Thyroid gland (tissue), 4 donors: ENCODE measurements at regions not wholly inside any gene's neighbourhood (a gene's known extent, or its start where the extent isn't known, plus 50 kb on each side); places are given as distances from the start of the nearest gene placed in this dataset.

Source experiments
- CTCF ChIP-seq, 6 experiments: fragments of 200-600 bp in 3 of 6; fragments of 450-650 bp in 3 of 6; sonication (generic) in 3 of 6; IDR thresholded peaks; one replicate each; pipeline ENCODE4 v1.5.1; 2016 to 2019; ENCODE audit warnings: antibody characterized with exemption in 6 of 6, mild to moderate bottlenecking in 2 of 6, inconsistent platforms in 1 of 6, moderate library complexity in 1 of 6
- POLR2A ChIP-seq, 2 donors: fragments of 450-650 bp; IDR thresholded peaks; one replicate each; pipeline ENCODE4 v1.6.1; 2017; ENCODE audit warnings: antibody characterized with exemption in 2 of 2, mild to moderate bottlenecking in 2 of 2, moderate library complexity in 1 of 2

GRCh38 chr21:38147391-38147790, 109.4 kb upstream of the KCNJ15 start:
- TF ChIP-seq CTCF (IDR thresholded peaks at IDR 0.05): no peak
- no peak for TF ChIP-seq POLR2A (IDR thresholded peaks at IDR 0.05)
